ENCODE measurements at regions not wholly inside any gene's neighbourhood (a gene's known extent, or its start where the extent isn't known, plus 50 kb on each side); places are given as distances from the start of the nearest gene placed in this dataset.

DNA sequence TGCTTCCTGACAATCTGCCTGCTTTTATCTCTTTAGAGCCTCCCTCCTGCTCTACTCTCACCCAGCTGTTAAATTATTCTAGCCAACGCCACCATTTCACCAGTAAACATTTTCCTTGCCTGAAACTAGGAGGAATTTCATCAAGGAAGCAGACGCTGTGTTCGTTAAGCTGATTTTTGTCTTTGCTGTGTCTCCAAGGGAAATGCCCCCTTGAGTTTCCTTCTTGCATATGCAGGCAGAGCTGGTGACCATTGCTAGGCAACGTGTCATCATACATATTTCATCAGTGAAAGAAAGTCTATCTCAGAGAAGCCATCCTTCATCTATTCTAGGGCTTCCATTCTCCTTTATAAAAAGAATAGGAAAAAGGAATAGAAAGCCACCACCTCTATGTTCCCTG lies 87.0 kb upstream of the ST8SIA2 start:
- TF ChIP-seq CSRNP3 (CRISPR knock-in tag; IDR thresholded peaks at IDR 0.05) (no peak), RARB (CRISPR knock-in tag; IDR thresholded peaks at IDR 0.05) (no peak), SNAI2 (CRISPR knock-in tag; IDR thresholded peaks at IDR 0.05) (no peak), ZFP30 (CRISPR knock-in tag; IDR thresholded peaks at IDR 0.05) (no peak), ARNTL (CRISPR knock-in tag; IDR thresholded peaks at IDR 0.05; ENCODE audit: borderline replicate concordance, low read depth) (no peak), BACH2 (CRISPR knock-in tag; IDR thresholded peaks at IDR 0.05; ENCODE audit: borderline replicate concordance) (no peak), TCF4 (CRISPR knock-in tag; IDR thresholded peaks at IDR 0.05; ENCODE audit: borderline replicate concordance) (no peak), OSR1 (CRISPR knock-in tag; IDR thresholded peaks at IDR 0.05) (no peak), ZNF8 (CRISPR knock-in tag; IDR thresholded peaks at IDR 0.05) (no peak), ZNF565 (CRISPR knock-in tag; conservative IDR thresholded peaks at IDR 0.05; ENCODE audit: low read depth) (no peak), ESRRG (CRISPR knock-in tag; IDR thresholded peaks at IDR 0.05) (no peak), ZC3H10 (CRISPR knock-in tag; IDR thresholded peaks at IDR 0.05) (no peak)
- TF ChIP-seq, protein P1, sequence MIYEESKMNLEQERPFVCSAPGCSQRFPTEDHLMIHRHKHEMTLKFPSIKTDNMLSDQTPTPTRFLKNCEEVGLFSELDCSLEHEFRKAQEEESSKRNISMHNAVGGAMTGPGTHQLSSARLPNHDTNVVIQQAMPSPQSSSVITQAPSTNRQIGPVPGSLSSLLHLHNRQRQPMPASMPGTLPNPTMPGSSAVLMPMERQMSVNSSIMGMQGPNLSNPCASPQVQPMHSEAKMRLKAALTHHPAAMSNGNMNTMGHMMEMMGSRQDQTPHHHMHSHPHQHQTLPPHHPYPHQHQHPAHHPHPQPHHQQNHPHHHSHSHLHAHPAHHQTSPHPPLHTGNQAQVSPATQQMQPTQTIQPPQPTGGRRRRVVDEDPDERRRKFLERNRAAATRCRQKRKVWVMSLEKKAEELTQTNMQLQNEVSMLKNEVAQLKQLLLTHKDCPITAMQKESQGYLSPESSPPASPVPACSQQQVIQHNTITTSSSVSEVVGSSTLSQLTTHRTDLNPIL (CRISPR knock-in tag; IDR thresholded peaks at IDR 0.05; ENCODE audit: low read depth): no peak
- TF ChIP-seq, protein P2, sequence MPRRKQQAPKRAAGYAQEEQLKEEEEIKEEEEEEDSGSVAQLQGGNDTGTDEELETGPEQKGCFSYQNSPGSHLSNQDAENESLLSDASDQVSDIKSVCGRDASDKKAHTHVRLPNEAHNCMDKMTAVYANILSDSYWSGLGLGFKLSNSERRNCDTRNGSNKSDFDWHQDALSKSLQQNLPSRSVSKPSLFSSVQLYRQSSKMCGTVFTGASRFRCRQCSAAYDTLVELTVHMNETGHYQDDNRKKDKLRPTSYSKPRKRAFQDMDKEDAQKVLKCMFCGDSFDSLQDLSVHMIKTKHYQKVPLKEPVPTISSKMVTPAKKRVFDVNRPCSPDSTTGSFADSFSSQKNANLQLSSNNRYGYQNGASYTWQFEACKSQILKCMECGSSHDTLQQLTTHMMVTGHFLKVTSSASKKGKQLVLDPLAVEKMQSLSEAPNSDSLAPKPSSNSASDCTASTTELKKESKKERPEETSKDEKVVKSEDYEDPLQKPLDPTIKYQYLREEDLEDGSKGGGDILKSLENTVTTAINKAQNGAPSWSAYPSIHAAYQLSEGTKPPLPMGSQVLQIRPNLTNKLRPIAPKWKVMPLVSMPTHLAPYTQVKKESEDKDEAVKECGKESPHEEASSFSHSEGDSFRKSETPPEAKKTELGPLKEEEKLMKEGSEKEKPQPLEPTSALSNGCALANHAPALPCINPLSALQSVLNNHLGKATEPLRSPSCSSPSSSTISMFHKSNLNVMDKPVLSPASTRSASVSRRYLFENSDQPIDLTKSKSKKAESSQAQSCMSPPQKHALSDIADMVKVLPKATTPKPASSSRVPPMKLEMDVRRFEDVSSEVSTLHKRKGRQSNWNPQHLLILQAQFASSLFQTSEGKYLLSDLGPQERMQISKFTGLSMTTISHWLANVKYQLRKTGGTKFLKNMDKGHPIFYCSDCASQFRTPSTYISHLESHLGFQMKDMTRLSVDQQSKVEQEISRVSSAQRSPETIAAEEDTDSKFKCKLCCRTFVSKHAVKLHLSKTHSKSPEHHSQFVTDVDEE (CRISPR knock-in tag; IDR thresholded peaks at IDR 0.05): no peak
- ATAC-seq: no peak

DNA sequence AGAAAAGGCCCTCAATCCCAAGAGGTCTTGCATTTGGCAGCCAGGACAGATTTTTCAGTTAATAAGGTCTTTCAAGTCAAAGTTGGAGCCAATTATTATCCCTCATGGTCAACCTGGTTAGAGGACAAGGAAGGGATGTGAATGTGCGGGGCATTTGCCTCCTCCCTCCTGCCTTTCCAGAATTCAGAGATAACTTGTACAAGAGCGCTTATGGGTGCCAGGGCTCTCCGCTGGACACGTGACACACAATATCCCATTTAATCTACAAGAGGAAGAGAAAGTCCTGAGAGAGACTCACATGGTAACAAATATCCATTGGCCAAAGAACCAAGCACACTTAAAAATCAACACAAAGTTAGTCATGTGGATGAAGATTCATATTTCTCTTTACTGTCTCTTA lies 78.5 kb upstream of the ST8SIA2 start:
- TF ChIP-seq BACH2 (CRISPR knock-in tag; IDR thresholded peaks at IDR 0.05; ENCODE audit: borderline replicate concordance) (no peak), ZC3H10 (CRISPR knock-in tag; IDR thresholded peaks at IDR 0.05) (no peak), ZNF8 (CRISPR knock-in tag; IDR thresholded peaks at IDR 0.05) (no peak), ESRRG (CRISPR knock-in tag; IDR thresholded peaks at IDR 0.05) (no peak), RARB (CRISPR knock-in tag; IDR thresholded peaks at IDR 0.05) (no peak), ISL1 (CRISPR knock-in tag; IDR thresholded peaks at IDR 0.05) (no peak), OSR1 (CRISPR knock-in tag; IDR thresholded peaks at IDR 0.05) (no peak), SNAI2 (CRISPR knock-in tag; IDR thresholded peaks at IDR 0.05) (no peak), TCF4 (CRISPR knock-in tag; IDR thresholded peaks at IDR 0.05; ENCODE audit: borderline replicate concordance) (no peak), CSRNP3 (CRISPR knock-in tag; IDR thresholded peaks at IDR 0.05) (no peak), CSDC2 (CRISPR knock-in tag; IDR thresholded peaks at IDR 0.05) (no peak), PPARA (CRISPR knock-in tag; IDR thresholded peaks at IDR 0.05; ENCODE audit: borderline replicate concordance) (no peak), ZNF565 (CRISPR knock-in tag; conservative IDR thresholded peaks at IDR 0.05; ENCODE audit: low read depth) (no peak), GLIS3 (CRISPR knock-in tag; IDR thresholded peaks at IDR 0.05) (no peak), ZFP30 (CRISPR knock-in tag; IDR thresholded peaks at IDR 0.05) (no peak), ZFP3 (CRISPR knock-in tag; IDR thresholded peaks at IDR 0.05) (no peak)
- TF ChIP-seq, protein P1 (CRISPR knock-in tag; IDR thresholded peaks at IDR 0.05; ENCODE audit: low read depth): no peak
- TF ChIP-seq, protein P2 (CRISPR knock-in tag; IDR thresholded peaks at IDR 0.05): no peak
- no peak for ATAC-seq
